Right lobe of liver (tissue), 6 donors: ENCODE measurements at regions not wholly inside any gene's neighbourhood (a gene's known extent, or its start where the extent isn't known, plus 50 kb on each side); places are given as distances from the start of the nearest gene placed in this dataset.

ENCODE experiments used
- ATAC-seq, 4 donors: fragments of 200-7000 bp; cut with Tn5 transposase; one replicate each; pipeline ENCODE4 v1.9.1; 2020; ENCODE audit warnings: mild to moderate bottlenecking in 4 of 4, moderate library complexity in 4 of 4
- DNase-seq, 3 donors: peaks; one replicate each; pipeline ENCODE4 v3.0.0-alpha.2; 2020
- H3K27ac ChIP-seq, 3 donors: fragments of 200-600 bp; one replicate each; pipeline ENCODE4 v1.8.0; 2022
- H3K27me3 ChIP-seq, 2 donors: fragments of 200-600 bp; one replicate each; pipeline ENCODE4 v1.8.0; 2022
- H3K36me3 ChIP-seq, 4 donors: fragments of 200-600 bp; sonication (generic) in 1 of 4; one replicate each; pipeline versions ENCODE4 v1.5.1 to v1.8.0; 2017 to 2022; ENCODE audit warnings: control low read depth in 1 of 4
- H3K4me1 ChIP-seq, 4 donors: fragments of 200-600 bp; sonication (generic) in 1 of 4; one replicate each; pipeline versions ENCODE4 v1.5.1 to v1.8.0; 2017 to 2022; ENCODE audit warnings: control low read depth in 1 of 4
- H3K4me3 ChIP-seq, 3 donors: fragments of 200-600 bp; one replicate each; pipeline ENCODE4 v1.8.0; 2022
- H3K9me3 ChIP-seq, 4 donors: fragments of 200-600 bp; sonication (generic) in 1 of 4; one replicate each; pipeline versions ENCODE4 v1.5.1 to v1.8.0; 2017 to 2022; ENCODE audit warnings: control low read depth in 1 of 4
- CTCF ChIP-seq, 4 donors: fragments of 200-600 bp in 3 of 4; fragments of 450-650 bp in 1 of 4; IDR thresholded peaks; one replicate each; pipeline versions ENCODE4 v1.5.1 to v1.8.0; 2016 to 2022; ENCODE audit warnings: antibody characterized with exemption in 4 of 4, mild to moderate bottlenecking in 2 of 4
- POLR2A ChIP-seq: fragments of 450-650 bp; IDR thresholded peaks from one replicate; pipeline ENCODE4 v1.6.1; 2017; ENCODE audit warnings: antibody characterized with exemption, mild to moderate bottlenecking
- WGBS: methylation state at CpG from one replicate; pipeline ENCODE4 v1.1.6; 2018; ENCODE audit warnings: low coverage, low lambda C conversion rate; ENCODE audit not compliant: insufficient coverage; ENCODE audit errors: missing lambda C conversion rate; 5-methylcytosine and 5-hydroxymethylcytosine counted together
- intact Hi-C, 2 donors: fragments of 100-400 bp; cut with DNase I; formaldehyde crosslinking; loops; one replicate each; pipeline versions ENCODE4 v1.11.2 to v1.14.1; 2022
- donor health status: DM: no; HTN: yes; CAD: no.
- donor health status: DM: no; HTN: no; CAD: no.
- donor health status: DM: no; HTN: no; CAD: no.
- donor health status: DM: no; HTN: yes; CAD: no.
- donor health status: DM: no; HTN: yes; CAD: no.

GRCh38 chr4:181293541-181293940 is 949.7 kb upstream of the TENM3 start:
- DNase-seq: no peak
- ATAC-seq: no peak
- 35% methylated on average over 10 of the region's 10 CpGs for WGBS
- intact Hi-C loops: no loop called here
- TF ChIP-seq CTCF (IDR thresholded peaks at IDR 0.05): no peak
- TF ChIP-seq POLR2A: no peak
- no peaks in the 10 kb centered on the region for H3K27me3 ChIP-seq
- no peak overlapping the region for H3K4me3 ChIP-seq
- peaks cover 0 to 2% (median 0%) of the 10 kb centered on the region in 4 donors for H3K36me3 ChIP-seq
- H3K9me3 ChIP-seq: no peaks in the 10 kb centered on the region
- H3K27ac ChIP-seq: no peak overlapping the region
- H3K4me1 ChIP-seq: no peaks in the 10 kb centered on the region

- no peak for TF ChIP-seq CTCF (IDR thresholded peaks at IDR 0.05)
- TF ChIP-seq POLR2A: no peak
- no peaks in the 10 kb centered on the region for H3K27me3 ChIP-seq
- intact Hi-C loops: no loop called here
- peaks cover 0 to 2% (median 0%) of the 10 kb centered on the region in 4 donors for H3K36me3 ChIP-seq
- DNase-seq (no peak), ATAC-seq (no peak)
- 41% methylated on average over 2 of the region's 2 CpGs for WGBS
- no peak overlapping the region for H3K4me3 ChIP-seq
- no peak overlapping the region for H3K27ac ChIP-seq
- H3K9me3 ChIP-seq: no peaks in the 10 kb centered on the region
- H3K4me1 ChIP-seq: no peaks in the 10 kb centered on the region
Measured at GRCh38 chr4:181294421-181294820, 948.8 kb upstream of the TENM3 start.

GRCh38 chr4:181301735-181302710 is 941.2 kb upstream of the TENM3 start:
- no peaks in the 10 kb centered on the region for H3K27me3 ChIP-seq
- intact Hi-C loops: no loop called here
- peaks cover 0 to under 1% (median 0%) of the 10 kb centered on the region in 4 donors for H3K36me3 ChIP-seq
- no peak overlapping the region for H3K4me3 ChIP-seq
- peak; percentile 47 to 61 (median 55) for DNase-seq
- WGBS: 26% methylated on average over 8 of the region's 9 CpGs
- no peaks in the 10 kb centered on the region for H3K4me1 ChIP-seq
- peak; percentile 37 to 75 (median 60) for TF ChIP-seq CTCF (IDR thresholded peaks at IDR 0.05)
- no peak for TF ChIP-seq POLR2A
- ATAC-seq: peak; percentile 74 to 79 (median 78)
- no peaks in the 10 kb centered on the region for H3K9me3 ChIP-seq
- H3K27ac ChIP-seq: no peak overlapping the region

- H3K36me3 ChIP-seq: no peaks in the 10 kb centered on the region
- intact Hi-C loops: no loop called here
- DNase-seq (no peak), ATAC-seq (no peak)
- WGBS: 18% methylated on average over 2 of the region's 2 CpGs
- no peak overlapping the region for H3K27ac ChIP-seq
- TF ChIP-seq CTCF (IDR thresholded peaks at IDR 0.05) (no peak), POLR2A (no peak)
- H3K4me3 ChIP-seq: no peak overlapping the region
- no peaks in the 10 kb centered on the region for H3K27me3 ChIP-seq
- no peaks in the 10 kb centered on the region for H3K9me3 ChIP-seq
- H3K4me1 ChIP-seq: no peaks in the 10 kb centered on the region
Measured at GRCh38 chr4:181307824-181308223, 935.4 kb upstream of the TENM3 start.
